ENCODE measurements at regions not wholly inside any gene's neighbourhood (a gene's known extent, or its start where the extent isn't known, plus 50 kb on each side); places are given as distances from the start of the nearest gene placed in this dataset.

DNA sequence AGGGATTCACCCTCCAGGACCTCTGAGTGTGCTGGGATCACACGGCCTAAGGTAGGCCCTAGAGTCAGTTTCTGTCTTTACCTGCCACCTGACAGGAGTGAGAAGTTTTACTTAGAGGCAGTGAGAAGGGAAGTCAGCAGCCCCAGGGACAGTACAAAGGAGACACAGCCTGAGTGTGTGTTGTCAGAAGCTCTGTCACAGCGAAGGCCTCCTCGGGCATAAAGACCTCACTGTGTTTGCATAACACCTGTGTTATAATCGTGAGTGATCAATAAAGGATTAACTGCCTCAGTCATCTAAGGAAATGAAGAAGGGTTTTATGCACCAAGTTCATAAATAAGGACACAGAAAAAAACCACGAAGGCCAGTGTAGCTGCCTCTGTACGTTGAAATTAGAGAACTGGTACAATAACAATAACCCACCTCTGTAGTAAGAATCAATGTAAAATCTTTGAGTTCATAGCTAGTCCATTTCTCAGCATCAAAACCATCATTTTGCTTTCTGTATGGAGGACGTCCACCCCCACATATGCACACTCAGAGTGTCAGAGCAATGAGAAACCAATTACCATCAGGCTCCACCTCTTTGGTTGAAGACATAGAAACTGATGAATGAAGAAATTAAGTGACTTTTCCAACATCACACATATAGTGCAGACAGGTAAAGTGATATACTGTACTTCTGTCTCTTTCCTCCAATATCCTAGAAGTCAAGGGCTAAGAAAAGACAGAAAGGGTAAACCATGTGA is 159.3 kb downstream of the DAD1 start:
- DNase-seq, result no peak
- ATAC-seq, result no peak
- intact Hi-C loops (cut with DNase I, micrococcal nuclease), result no loop called here

DNA sequence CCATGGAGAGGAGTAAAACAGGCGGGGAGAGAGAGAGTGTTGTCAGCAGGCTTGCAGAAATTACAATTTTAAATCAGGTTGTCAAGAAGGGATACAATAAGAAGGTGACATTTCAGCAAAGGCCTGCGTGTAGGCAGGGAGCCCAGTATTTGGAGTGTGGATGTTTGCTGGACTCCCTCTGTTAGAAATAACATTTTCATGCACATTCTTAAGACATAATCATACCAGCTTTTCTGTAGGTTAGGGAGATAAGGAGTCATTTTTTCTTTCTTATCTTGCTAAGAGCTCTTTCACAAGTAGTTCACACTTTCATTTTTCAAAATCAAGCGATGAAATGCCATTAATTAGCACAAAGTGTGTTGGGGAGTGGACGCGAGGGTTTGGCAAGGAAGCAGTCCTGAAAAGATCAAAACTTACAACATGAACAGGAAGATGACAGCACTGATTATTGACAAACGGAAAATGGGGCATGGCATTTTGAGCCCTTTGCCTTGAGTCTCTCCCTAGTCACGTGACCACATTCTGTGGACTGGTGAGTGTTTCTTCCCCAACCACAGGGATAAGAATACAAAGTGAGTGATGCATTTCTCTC is 160.2 kb downstream of the DAD1 start:
- DNase-seq (no peak), ATAC-seq (no peak)
- intact Hi-C loops (cut with DNase I, micrococcal nuclease), result no loop called here

- DNase-seq (no peak), ATAC-seq (no peak)
- intact Hi-C loops (cut with DNase I, micrococcal nuclease), result no loop called here
Observed at GRCh38 chr14:22427771-22428231, 161.2 kb downstream of the DAD1 start.

DNA sequence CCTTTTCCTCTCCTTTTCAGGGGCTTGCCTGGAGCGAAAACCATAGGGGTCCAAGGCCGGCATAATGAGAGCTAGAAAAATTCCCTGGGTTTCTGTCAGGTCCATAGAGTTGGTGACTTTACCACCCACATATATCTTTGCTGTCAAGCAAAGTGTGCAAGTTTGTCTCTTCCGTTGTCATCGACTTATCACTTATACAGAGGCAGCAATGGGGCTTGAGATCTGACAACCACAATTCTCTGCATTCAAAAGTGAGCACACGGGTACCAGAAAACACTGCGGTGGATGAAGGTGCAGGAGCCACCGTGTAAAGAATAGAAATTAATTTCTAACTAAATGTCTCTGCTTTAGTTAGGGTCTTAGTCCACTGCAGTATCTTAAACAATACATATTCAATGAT is 162.3 kb downstream of the DAD1 start:
- DNase-seq, result no peak
- intact Hi-C loops (cut with DNase I, micrococcal nuclease), result no loop called here
- ATAC-seq, result no peak

DNA sequence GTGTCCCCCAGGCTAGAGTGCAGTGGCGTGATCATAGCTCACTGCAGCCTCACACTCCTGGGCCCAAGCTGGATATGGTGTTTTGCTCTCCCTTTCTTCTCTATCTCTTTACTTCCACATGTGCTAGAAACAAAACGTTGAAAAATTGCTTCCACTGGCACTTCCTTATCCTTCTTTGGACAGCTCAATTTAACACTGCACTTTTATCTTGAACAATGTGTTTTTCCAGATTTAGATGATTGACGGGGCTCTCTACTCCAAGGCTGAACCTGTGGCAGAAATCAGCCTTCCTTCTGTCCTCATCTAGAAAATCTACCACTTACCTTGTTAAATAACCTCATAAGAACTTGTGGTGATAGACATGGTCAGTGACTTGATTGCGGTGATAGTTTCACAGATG is 165.1 kb downstream of the DAD1 start:
- no peak for ATAC-seq
- intact Hi-C loops (cut with DNase I, micrococcal nuclease), result no loop called here

DNA sequence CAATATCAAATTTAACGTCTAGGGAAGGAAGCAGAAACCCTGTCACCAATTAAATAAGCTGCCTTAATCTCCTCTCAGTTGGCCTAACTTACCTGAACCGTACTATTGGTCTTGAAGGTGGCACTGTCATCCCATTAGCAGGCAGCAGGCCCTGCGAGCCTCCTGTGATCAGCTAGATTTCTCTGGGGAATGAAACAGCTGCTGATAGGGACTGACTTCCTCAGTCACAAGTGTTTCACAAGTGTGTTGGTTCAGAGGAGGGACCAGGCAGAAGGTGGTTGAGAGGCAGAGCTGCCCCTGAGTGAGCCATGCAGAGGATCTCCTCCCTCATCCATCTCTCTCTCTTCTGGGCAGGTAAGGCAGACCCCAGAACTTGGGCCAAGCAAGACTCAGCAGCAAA is 166.8 kb downstream of the DAD1 start:
- intact Hi-C loops (cut with DNase I, micrococcal nuclease), result no loop called here
- ATAC-seq, result no peak
- DNase-seq, result no peak

More for the DNA sequence above, 165.1 kb downstream of the DAD1 start:
- no peak for DNase-seq

- intact Hi-C loops (cut with DNase I, micrococcal nuclease), result no loop called here
- DNase-seq, result no peak
- no peak for ATAC-seq
Observed at GRCh38 chr14:22420598-22421186, 168.3 kb downstream of the DAD1 start.

- intact Hi-C loops (cut with DNase I, micrococcal nuclease), result no loop called here
- no peak for DNase-seq
- no peak for ATAC-seq
Observed at GRCh38 chr14:22419620-22420019, 169.4 kb downstream of the DAD1 start.

- DNase-seq, result no peak
- intact Hi-C loops (cut with DNase I, micrococcal nuclease), result no loop called here
- ATAC-seq, result no peak
Observed at GRCh38 chr14:22418631-22419030, 170.4 kb downstream of the DAD1 start.

- intact Hi-C loops (cut with DNase I, micrococcal nuclease), result no loop called here
- ATAC-seq (no peak), DNase-seq (no peak)
Observed at GRCh38 chr14:22417914-22418313, 171.1 kb downstream of the DAD1 start.

GRCh38 chr14:22416193-22416592 is 172.8 kb downstream of the DAD1 start:
- no peak for ATAC-seq
- intact Hi-C loops (cut with DNase I, micrococcal nuclease), result no loop called here
- no peak for DNase-seq

- no peak for DNase-seq
Observed at GRCh38 chr14:22415605-22415959, 173.4 kb downstream of the DAD1 start.

GRCh38 chr14:22414876-22415604 is 174.0 kb downstream of the DAD1 start:
- ATAC-seq, result no peak
- no peak for DNase-seq
- intact Hi-C loops (cut with DNase I, micrococcal nuclease), result no loop called here

More at GRCh38 chr14:22415605-22415959, 173.4 kb downstream of the DAD1 start:
- intact Hi-C loops (cut with DNase I, micrococcal nuclease), result no loop called here
- ATAC-seq, result no peak

GRCh38 chr14:22412926-22413411 is 176.1 kb downstream of the DAD1 start:
- ATAC-seq (no peak), DNase-seq (no peak)
- intact Hi-C loops (cut with DNase I, micrococcal nuclease), result no loop called here

DNA sequence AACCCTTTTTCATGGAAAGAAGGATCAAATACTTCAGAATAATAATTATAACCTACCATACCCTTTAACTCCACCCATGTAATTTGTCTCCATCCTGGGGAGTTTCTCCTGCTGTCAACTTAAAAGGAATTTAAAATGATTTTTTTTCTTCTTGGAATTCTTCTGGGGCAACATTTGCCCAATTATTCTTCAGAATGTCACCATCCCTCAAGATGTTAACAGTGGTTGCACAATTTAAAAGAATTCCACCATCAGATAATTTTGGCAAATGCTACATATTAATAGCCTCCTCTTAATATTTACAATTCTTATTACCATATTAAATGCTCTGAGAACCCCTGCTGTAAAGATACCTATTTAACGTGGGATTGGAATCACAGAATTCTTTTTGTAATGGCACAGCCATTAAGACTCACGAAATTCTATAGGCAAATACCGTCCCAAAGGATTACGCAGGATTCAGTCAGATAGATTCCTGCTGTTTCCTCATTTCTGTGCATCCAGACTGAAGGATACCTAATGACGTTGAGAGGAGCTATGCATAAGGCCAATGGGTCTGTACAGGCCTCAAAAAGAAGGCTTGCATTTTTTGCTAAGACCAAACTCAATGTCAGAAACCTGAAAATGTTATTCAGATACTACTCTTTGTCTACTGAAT is 177.5 kb downstream of the DAD1 start:
- intact Hi-C loops (cut with DNase I, micrococcal nuclease), result no loop called here
- ATAC-seq, result no peak

DNA sequence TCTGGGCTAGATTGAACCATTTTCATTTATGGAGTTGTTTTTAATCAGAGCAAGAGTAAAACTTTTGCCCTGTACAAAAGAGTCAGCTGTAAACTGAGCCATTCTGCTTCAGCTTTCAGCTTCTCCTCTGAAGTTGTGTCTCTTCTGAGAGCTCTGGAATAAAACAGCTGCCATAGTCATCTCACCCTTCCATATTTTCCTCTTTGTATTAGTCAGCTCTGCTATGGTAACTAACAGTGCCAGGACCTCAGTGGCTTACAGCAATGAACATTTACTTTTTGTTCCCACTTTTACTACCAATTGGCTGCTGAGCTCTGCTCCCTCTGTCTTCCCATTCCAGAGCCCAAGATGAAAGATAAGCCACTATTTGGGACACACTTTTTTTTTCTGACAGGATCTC is 178.5 kb downstream of the DAD1 start:
- no peak for ATAC-seq
- intact Hi-C loops (cut with DNase I, micrococcal nuclease), result no loop called here

More for the DNA sequence above, 177.5 kb downstream of the DAD1 start:
- no peak for DNase-seq

DNA sequence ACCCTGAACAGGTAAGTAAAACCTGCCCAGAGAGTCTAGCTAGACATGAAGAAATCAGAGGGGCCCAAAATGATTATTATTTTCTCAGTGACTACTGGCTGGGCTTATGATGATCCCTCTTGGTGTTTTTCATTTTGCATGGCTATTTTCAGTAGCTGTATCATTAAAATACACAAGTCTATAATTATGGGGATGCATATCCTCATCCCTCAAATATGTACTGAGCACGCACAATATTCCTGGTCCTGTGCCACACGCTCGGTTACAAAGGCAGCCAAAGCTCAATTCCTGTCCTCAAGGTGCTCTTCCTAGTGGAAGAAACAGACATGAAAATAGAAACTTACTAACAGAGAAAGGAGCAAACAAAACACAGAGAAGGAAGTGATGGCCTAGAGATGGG is 180.0 kb downstream of the DAD1 start:
- DNase-seq, result no peak
- intact Hi-C loops (cut with DNase I, micrococcal nuclease), result no loop called here
- ATAC-seq, result no peak

More for the DNA sequence above, 178.5 kb downstream of the DAD1 start:
- no peak for DNase-seq

GRCh38 chr14:22408547-22408946 is 180.5 kb downstream of the DAD1 start:
- intact Hi-C loops (cut with DNase I, micrococcal nuclease), result no loop called here
- DNase-seq (no peak), ATAC-seq (no peak)

DNA sequence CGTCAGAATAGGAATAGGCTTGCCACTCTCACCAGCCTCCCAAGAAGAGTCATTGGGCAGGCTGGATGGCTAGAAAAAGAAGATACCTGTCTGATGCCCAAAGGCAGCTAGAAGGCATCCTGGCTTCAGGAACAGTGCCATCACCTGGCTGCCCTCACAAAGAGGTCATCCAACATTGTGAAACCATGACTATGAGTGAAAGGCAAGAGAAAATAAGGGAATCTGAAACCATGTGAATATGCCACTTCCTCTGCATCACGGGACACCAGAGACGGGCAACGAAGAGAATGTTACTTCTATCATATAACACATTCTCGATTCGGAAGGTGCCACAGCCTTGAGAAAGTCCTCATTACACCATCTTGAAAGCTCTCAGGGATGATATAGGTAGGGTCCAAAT is 182.0 kb downstream of the DAD1 start:
- no peak for ATAC-seq
- intact Hi-C loops (cut with DNase I, micrococcal nuclease), result no loop called here
- no peak for DNase-seq

All from left colon (tissue), 2 donors.